ENCODE measurements at regions not wholly inside any gene's neighbourhood (a gene's known extent, or its start where the extent isn't known, plus 50 kb on each side); places are given as distances from the start of the nearest gene placed in this dataset.

- no peak for DNase-seq
These were observed 155.8 kb upstream of the ATP2B1 start for GRCh38 chr12:89864411-89864810.

GRCh38 chr12:89863968-89864367 lies 155.3 kb upstream of the ATP2B1 start:
- no peak for DNase-seq

GRCh38 chr12:89863493-89863938 lies 154.9 kb upstream of the ATP2B1 start:
- DNase-seq = no peak

- DNase-seq = no peak
These were observed 154.1 kb upstream of the ATP2B1 start for GRCh38 chr12:89862511-89863445.

- no peak for DNase-seq
These were observed 152.4 kb upstream of the ATP2B1 start for GRCh38 chr12:89861086-89861485.

- no peak for DNase-seq
These were observed 151.0 kb upstream of the ATP2B1 start for GRCh38 chr12:89859508-89860220.

- DNase-seq = no peak
These were observed 150.1 kb upstream of the ATP2B1 start for GRCh38 chr12:89858718-89859117.

- no peak for DNase-seq
These were observed 149.1 kb upstream of the ATP2B1 start for GRCh38 chr12:89857652-89858274.

- DNase-seq = no peak
These were observed 147.8 kb upstream of the ATP2B1 start for GRCh38 chr12:89856431-89856830.

- no peak for DNase-seq
These were observed 140.1 kb upstream of the ATP2B1 start for GRCh38 chr12:89848732-89849131.

GRCh38 chr12:89846473-89847055 lies 137.9 kb upstream of the ATP2B1 start:
- no peak for DNase-seq

GRCh38 chr12:89845767-89846166 lies 137.1 kb upstream of the ATP2B1 start:
- no peak for DNase-seq

- no peak for DNase-seq
These were observed 136.7 kb upstream of the ATP2B1 start for GRCh38 chr12:89845366-89845765.

- DNase-seq = no peak
These were observed 135.9 kb upstream of the ATP2B1 start for GRCh38 chr12:89844539-89844938.

- DNase-seq = no peak
These were observed 131.7 kb upstream of the ATP2B1 start for GRCh38 chr12:89840162-89840922.

- DNase-seq = no peak
These were observed 130.8 kb upstream of the ATP2B1 start for GRCh38 chr12:89839444-89839843.

- no peak for DNase-seq
These were observed 130.2 kb upstream of the ATP2B1 start for GRCh38 chr12:89838833-89839232.

GRCh38 chr12:89836026-89836425 lies 127.4 kb upstream of the ATP2B1 start:
- no peak for DNase-seq

- DNase-seq = no peak
These were observed 126.0 kb upstream of the ATP2B1 start for GRCh38 chr12:89834676-89835075.

GRCh38 chr12:89833337-89834252 lies 125.0 kb upstream of the ATP2B1 start:
- no peak for DNase-seq

GRCh38 chr12:89832336-89832735 lies 123.7 kb upstream of the ATP2B1 start:
- DNase-seq = no peak
